NCI-H1105 treated with DMSO at 0.1 percent for 48 hours (cell line): ENCODE measurements at regions not wholly inside any gene's neighbourhood (a gene's known extent, or its start where the extent isn't known, plus 50 kb on each side); places are given as distances from the start of the nearest gene placed in this dataset.
A peak's percentile ranks its signal among the peaks of the same experiment; 100 is the strongest.
"Not testable (repeated sequence)": the region's sequence is repeated elsewhere in the genome, so short reads cannot be mapped to it uniquely, and the experiment has no call there.

Experiments used
- DNase-seq: peaks from one replicate; lab custom pipeline; 2025; lab: John Stamatoyannopoulos, UW

- peak; percentile 46 for DNase-seq
These were observed 169.0 kb upstream of the GRK3 start for GRCh38 chr22:25395468-25395867.

GRCh38 chr22:25395915-25396314, 168.6 kb upstream of the GRK3 start:
- no peak for DNase-seq

- no peak for DNase-seq
These were observed 167.8 kb upstream of the GRK3 start for GRCh38 chr22:25396615-25397200.

GRCh38 chr22:25397616-25398015, 166.9 kb upstream of the GRK3 start:
- no peak for DNase-seq

GRCh38 chr22:25398591-25399062, 165.8 kb upstream of the GRK3 start:
- DNase-seq: not testable (repeated sequence)

GRCh38 chr22:25399649-25400151, 164.8 kb upstream of the GRK3 start:
- no peak for DNase-seq

GRCh38 chr22:25402160-25402500, 162.3 kb upstream of the GRK3 start:
- no peak for DNase-seq

GRCh38 chr22:25402501-25403283, 161.8 kb upstream of the GRK3 start:
- DNase-seq: no peak

- no peak for DNase-seq
These were observed 161.1 kb upstream of the GRK3 start for GRCh38 chr22:25403284-25403810.

GRCh38 chr22:25403811-25404471, 160.5 kb upstream of the GRK3 start:
- peak; percentile 15 for DNase-seq

- no peak for DNase-seq
These were observed 159.9 kb upstream of the GRK3 start for GRCh38 chr22:25404556-25404927.

- DNase-seq: peak; percentile 42
These were observed 159.3 kb upstream of the GRK3 start for GRCh38 chr22:25404928-25405816.

- no peak for DNase-seq
These were observed 158.5 kb upstream of the GRK3 start for GRCh38 chr22:25405841-25406509.

- DNase-seq: no peak
These were observed 157.8 kb upstream of the GRK3 start for GRCh38 chr22:25406510-25407210.

GRCh38 chr22:25407226-25407858, 157.1 kb upstream of the GRK3 start:
- DNase-seq: no peak

- DNase-seq: no peak
These were observed 156.6 kb upstream of the GRK3 start for GRCh38 chr22:25407859-25408229.

- DNase-seq: no peak
These were observed 155.2 kb upstream of the GRK3 start for GRCh38 chr22:25409240-25409639.

GRCh38 chr22:25410849-25411248, 153.6 kb upstream of the GRK3 start:
- no peak for DNase-seq

- DNase-seq: no peak
These were observed 150.9 kb upstream of the GRK3 start for GRCh38 chr22:25413620-25414019.

GRCh38 chr22:25415731-25416130, 148.7 kb upstream of the GRK3 start:
- DNase-seq: peak; percentile 69
